Testis (tissue), 2 donors: ENCODE measurements at regions not wholly inside any gene's neighbourhood (a gene's known extent, or its start where the extent isn't known, plus 50 kb on each side); places are given as distances from the start of the nearest gene placed in this dataset.
"Not testable (repeated sequence)": the region's sequence is repeated elsewhere in the genome, so short reads cannot be mapped to it uniquely, and the experiment has no call there.

Experiments
- DNase-seq: peaks from one replicate; pipeline ENCODE4 v3.0.0-alpha.2; 2019
- H3K27ac ChIP-seq, 2 donors: fragments of 200-600 bp; sonication (generic); one replicate each; pipeline ENCODE4 v1.5.1; 2019
- H3K27me3 ChIP-seq: fragments of 200-600 bp; sonication (generic); one replicate; pipeline ENCODE4 v1.5.1; 2019
- H3K36me3 ChIP-seq: fragments of 200-600 bp; sonication (generic); one replicate; pipeline ENCODE4 v1.5.1; 2017; ENCODE audit warnings: low read depth; ENCODE audit errors: missing control alignments
- H3K4me1 ChIP-seq: fragments of 200-600 bp; sonication (generic); one replicate; pipeline ENCODE4 v1.5.1; 2019
- H3K4me3 ChIP-seq, 2 donors: fragments of 200-600 bp; sonication (generic); one replicate each; pipeline ENCODE4 v1.5.1; 2017 to 2019
- H3K9me3 ChIP-seq: fragments of 200-600 bp; sonication (generic); one replicate; pipeline ENCODE4 v1.5.1; 2017
- POLR2A ChIP-seq: fragments of 450-650 bp; IDR thresholded peaks from one replicate; pipeline ENCODE4 v1.6.1; 2017; ENCODE audit warnings: antibody characterized with exemption, mild to moderate bottlenecking, moderate library complexity
- WGBS, 2 donors: methylation state at CpG; one replicate each; pipeline ENCODE4 v1.1.5; 2018; 5-methylcytosine and 5-hydroxymethylcytosine counted together
- intact Hi-C: fragments of 100-400 bp; cut with DNase I; formaldehyde crosslinking; loops from one replicate; pipeline ENCODE4 v1.15.1; 2023; ENCODE audit warnings: low total_unique reads
- TF ChIP-seq, protein P1 (sequence below), 3 experiments: fragments of 450-650 bp in 2 of 3; fragments of 200-600 bp in 1 of 3; sonication (generic) in 1 of 3; IDR thresholded peaks; one replicate each; pipeline ENCODE4 v1.5.1; 2016 to 2019; ENCODE audit warnings: antibody characterized with exemption in 3 of 3, mild to moderate bottlenecking in 2 of 3, moderate library complexity in 1 of 3

DNA sequence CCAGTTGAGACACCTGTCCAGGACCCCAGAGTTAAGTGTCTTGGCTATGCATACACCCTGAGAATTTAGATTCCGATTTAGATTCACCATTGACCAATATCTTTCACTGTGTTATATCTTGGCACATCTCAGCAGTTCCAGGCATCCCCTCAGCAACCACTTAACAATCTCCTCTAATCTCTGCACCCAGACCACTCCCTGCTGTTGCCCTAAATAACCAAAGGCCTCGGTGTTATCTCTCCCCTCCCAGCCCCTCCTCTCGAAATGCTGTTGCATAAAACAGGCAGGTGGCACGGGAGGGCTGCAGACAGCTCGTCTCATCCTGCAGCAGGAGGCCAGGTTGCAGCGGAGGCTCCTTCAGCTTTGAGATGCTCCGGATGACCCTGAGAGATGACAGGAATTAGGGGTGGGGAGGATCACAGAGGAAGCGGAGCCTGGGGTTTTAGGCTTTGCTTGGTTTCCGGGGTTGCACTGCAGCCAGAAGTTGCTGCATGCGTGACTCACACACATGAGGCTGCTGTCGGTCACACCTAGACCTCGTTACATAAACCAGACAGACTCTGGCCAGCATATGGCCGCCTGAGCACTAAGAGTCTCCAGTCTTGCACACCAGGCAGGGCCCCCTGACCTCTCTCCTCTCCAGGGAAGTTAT is 210.3 kb upstream of the USP9Y start:
- Histone ChIP-seq H3K9me3 (no peaks in the 10 kb centered on the region), H3K4me1 (no peaks in the 10 kb centered on the region), H3K4me3 (no peak overlapping the region), H3K27ac (no peak overlapping the region), H3K36me3 (no peaks in the 10 kb centered on the region), H3K27me3 (no peaks in the 10 kb centered on the region)
- intact Hi-C loops: no loop called here
- TF ChIP-seq, protein P1, sequence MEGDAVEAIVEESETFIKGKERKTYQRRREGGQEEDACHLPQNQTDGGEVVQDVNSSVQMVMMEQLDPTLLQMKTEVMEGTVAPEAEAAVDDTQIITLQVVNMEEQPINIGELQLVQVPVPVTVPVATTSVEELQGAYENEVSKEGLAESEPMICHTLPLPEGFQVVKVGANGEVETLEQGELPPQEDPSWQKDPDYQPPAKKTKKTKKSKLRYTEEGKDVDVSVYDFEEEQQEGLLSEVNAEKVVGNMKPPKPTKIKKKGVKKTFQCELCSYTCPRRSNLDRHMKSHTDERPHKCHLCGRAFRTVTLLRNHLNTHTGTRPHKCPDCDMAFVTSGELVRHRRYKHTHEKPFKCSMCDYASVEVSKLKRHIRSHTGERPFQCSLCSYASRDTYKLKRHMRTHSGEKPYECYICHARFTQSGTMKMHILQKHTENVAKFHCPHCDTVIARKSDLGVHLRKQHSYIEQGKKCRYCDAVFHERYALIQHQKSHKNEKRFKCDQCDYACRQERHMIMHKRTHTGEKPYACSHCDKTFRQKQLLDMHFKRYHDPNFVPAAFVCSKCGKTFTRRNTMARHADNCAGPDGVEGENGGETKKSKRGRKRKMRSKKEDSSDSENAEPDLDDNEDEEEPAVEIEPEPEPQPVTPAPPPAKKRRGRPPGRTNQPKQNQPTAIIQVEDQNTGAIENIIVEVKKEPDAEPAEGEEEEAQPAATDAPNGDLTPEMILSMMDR (IDR thresholded peaks at IDR 0.05): no peak
- TF ChIP-seq POLR2A: no peak
- DNase-seq: no peak
- 62 to 69% methylated on average over 7 to 12 of the region's 13 CpGs for WGBS, 2 donors

DNA sequence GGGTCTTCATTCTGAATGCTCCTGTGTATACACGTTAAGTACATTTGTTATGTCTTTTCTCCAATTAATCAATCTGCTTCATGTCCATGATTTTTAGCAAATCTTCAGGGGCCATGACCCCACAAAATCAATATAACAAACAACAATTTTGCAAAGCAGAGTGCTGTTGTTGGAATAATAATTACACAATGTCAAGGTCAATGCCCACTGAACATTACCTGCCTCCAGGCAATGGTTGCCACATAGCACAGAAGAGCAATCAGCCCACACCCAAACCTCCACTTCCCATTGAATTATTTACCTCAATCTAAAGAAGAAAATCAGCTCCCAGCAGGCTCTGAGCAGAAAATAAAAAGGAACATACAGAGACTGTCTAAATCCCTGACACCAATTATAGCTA is 208.8 kb upstream of the USP9Y start:
- Histone ChIP-seq H3K9me3 (no peaks in the 10 kb centered on the region), H3K4me1 (no peaks in the 10 kb centered on the region), H3K4me3 (no peak overlapping the region), H3K36me3 (no peaks in the 10 kb centered on the region), H3K27ac (no peak overlapping the region), H3K27me3 (no peaks in the 10 kb centered on the region)
- intact Hi-C loops: no loop called here
- WGBS, 2 donors: 64 to 71% methylated on average over 1 of the region's 1 CpG
- TF ChIP-seq POLR2A: no peak
- TF ChIP-seq, protein P1 (IDR thresholded peaks at IDR 0.05): no peak
- DNase-seq: no peak

DNA sequence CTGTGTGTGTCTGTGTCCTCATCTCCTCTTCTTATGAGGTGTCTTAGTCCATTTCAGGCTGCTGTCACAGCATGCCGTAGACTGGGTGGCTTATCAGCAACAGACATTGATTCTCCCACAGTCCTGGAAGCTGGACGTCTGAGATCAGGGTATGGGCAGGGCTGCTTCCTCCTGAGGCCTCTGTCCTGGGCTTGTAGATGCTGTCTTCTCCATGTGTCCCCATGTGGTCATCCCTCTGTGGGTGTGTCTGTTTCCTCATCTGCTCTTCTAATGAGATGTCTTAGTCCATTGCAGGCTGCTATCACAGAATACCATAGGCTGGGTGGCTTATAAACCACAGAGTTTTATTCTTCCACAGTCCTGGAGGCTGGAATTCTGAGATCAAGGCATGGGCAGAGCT is 205.0 kb upstream of the USP9Y start:
- no peak for TF ChIP-seq POLR2A
- TF ChIP-seq, protein P1 (IDR thresholded peaks at IDR 0.05): no peak
- Histone ChIP-seq H3K27me3 (no peaks in the 10 kb centered on the region), H3K4me3 (no peak overlapping the region), H3K9me3 (no peaks in the 10 kb centered on the region), H3K36me3 (no peaks in the 10 kb centered on the region), H3K27ac (no peak overlapping the region), H3K4me1 (no peaks in the 10 kb centered on the region)
- 67% methylated on average over 1 of the region's 2 CpGs; no CpG with 5 or more reads in 1 of the 2 donors for WGBS, 2 donors
- intact Hi-C loops: no loop called here
- DNase-seq: no peak

DNA sequence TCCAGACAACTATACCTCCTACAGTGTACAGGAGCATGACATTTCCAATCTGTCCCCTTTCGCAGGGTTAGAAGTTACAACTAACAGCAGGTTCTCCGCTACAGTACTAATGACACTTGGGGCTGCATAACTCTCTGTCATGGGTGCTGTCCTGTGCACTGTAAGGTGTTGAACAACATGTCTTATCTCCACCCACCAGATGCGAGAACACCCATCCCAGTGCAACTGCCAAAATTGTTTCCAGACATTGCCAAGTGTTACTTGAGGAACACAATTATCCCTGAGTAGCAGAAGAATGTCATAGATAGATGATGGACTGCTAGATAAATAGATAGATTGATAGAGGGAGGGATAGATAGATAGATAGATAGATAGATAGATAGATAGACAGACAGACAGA is 200.9 kb upstream of the USP9Y start:
- no peak for DNase-seq
- TF ChIP-seq, protein P1 (IDR thresholded peaks at IDR 0.05): no peak
- no peak for TF ChIP-seq POLR2A
- Histone ChIP-seq H3K9me3 (no peaks in the 10 kb centered on the region), H3K4me3 (no peak overlapping the region), H3K27me3 (no peaks in the 10 kb centered on the region), H3K27ac (no peak overlapping the region), H3K4me1 (no peaks in the 10 kb centered on the region), H3K36me3 (no peaks in the 10 kb centered on the region)
- WGBS, 2 donors: 84 to 100% methylated on average over 1 to 3 of the region's 3 CpGs
- intact Hi-C loops: no loop called here

DNA sequence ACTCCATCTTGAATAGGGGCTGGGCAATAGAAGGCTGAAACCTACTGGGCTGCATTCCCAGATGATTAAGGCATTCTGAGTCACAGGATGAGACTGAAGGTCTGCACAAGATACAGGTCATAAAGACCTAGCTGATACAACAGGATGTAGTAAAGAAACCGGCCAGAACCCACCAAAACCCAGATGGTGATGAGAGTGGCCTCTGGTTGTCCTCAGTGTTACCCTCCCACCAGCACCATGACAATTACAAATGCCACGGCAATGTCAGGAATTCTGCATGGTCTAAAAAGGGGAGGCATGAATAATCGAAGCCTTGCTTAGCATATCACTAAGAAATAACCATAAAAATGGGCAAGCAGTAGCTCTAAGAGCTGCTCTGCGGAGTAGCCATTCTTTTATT is 197.0 kb upstream of the USP9Y start:
- H3K4me1 ChIP-seq, H3K9me3 ChIP-seq, H3K36me3 ChIP-seq, H3K4me3 ChIP-seq, intact Hi-C loops, DNase-seq, H3K27ac ChIP-seq, H3K27me3 ChIP-seq: not testable (repeated sequence)
- WGBS, 2 donors: 63 to 78% methylated on average over 3 to 4 of the region's 4 CpGs
